Midbrain (tissue), 1 donor: ENCODE measurements at regions not wholly inside any gene's neighbourhood (a gene's known extent, or its start where the extent isn't known, plus 50 kb on each side); places are given as distances from the start of the nearest gene placed in this dataset.

Source experiments
- DNase-seq: peaks from one replicate; lab custom pipeline; 2025; lab: John Stamatoyannopoulos, UW

DNA sequence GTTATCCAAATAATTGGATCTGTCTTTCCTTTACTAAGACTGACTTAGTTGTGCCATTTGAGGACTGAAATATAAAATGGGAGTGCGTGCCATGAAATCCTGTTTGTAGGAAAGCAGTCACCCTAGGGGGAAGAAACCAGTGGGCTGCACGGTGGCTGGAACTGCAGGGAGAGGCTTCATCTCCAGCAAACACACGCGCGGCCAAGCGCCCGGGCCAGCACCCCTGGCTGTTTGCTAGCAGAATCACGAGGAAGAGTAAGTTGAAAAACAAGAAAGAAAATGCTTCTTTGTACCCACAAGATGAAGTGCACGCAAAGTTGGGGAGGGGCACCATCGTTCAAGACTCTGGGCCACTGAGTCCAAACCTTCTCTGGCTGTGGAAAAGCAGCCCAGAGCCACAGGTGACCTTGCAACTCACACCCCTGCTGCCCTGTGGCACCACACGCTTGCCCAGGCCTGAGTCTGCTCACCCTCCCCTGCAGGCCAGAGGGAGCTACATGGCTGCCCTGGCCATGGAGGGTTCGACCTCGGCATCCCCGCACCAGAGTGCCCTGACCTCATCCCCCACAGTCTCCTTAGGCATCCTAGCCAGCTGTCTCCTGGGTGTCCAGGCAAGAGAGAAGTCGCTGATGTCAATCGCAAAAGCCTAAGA is 55.2 kb downstream of the IRX2 start:
- no peak for DNase-seq

DNA sequence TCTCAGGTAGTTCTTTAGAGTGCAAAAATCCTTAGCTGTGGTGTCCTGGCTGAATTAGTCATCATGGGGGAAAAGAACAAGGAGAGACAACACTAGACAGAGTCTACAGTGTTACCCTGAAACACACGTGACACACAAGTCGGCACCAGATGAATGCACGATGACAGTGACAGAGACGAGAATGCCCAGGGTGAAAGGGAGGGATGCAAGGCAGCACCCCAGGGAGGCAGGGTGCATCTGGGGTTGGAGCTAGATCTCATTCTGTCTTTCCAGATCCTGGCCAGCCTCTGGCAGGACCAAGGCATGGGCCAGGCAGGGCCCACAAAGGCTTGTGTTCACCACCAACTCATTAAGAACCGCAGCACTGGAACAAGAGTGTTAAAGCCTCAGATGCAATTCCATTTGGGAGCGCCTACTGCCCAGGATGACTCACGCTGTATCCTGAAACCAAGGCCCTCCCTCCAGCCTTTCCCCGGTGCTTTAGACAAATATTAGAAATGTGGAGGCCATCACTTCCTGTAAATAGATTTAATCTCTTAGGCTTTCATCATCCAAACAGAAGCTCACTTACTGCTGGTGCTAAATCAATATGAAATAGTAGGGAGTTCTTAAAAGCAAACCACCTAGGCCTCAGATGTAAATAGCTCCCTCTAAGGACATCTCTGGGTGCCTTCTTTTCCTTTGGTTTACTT is 56.1 kb downstream of the IRX2 start:
- no peak for DNase-seq

DNA sequence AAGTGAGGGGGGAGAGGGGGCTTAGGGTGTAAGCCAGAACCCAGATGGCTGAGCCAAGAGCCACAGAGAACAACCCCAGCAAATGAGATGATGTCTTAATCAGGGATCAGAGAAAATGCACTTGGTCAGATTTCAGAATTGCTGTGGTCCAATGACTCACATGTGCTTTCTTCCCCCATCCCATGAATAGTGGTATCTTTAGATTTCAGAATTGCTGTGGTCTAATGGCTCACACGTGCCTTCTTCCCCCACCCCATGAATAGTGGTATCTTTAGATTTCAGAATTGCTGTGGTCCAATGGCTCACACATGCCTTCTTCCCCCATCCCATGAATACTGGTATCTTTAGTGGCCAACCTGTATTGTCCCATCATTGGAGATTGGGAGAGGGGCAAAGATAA is 59.9 kb downstream of the IRX2 start:
- DNase-seq = no peak

DNA sequence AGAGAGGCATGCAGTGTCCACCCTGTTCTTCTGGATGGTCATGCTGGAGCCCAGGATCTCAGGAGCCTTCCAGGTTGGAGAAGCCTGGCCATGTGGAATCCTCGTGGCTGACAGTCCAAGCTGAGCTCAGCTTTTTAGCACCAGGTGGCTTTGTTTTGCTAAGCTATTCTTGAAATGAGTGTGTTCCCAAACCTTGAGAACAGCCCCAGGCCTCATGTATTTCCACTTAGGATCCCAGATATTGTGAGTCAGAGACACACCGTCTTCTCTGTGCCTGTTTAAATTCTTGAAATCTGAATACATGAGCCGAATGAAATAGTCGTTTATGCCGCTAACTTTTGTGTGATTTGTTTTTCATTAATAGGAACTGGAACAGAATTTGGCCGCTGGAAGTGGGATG is 61.2 kb downstream of the IRX2 start:
- DNase-seq = no peak

DNA sequence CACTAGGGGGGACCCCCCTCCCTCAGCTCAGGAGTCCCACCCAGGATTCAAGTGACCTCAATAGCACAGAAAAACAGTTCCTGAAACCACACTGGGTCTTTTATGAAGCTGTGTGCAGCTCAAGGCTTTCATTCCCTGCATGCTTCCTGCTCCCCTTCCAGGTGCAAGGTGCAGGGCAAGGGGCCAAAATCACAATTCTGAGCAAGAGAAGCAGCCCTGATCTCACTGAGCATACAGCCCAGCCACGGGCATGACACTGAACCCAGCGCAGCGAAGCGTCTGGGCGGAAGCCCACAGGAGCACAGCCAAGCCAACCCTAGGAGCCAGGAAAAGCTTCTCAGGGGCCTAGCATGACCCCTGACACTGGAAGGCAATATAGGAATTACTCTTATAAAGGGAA is 62.9 kb downstream of the IRX2 start:
- no peak for DNase-seq

DNA sequence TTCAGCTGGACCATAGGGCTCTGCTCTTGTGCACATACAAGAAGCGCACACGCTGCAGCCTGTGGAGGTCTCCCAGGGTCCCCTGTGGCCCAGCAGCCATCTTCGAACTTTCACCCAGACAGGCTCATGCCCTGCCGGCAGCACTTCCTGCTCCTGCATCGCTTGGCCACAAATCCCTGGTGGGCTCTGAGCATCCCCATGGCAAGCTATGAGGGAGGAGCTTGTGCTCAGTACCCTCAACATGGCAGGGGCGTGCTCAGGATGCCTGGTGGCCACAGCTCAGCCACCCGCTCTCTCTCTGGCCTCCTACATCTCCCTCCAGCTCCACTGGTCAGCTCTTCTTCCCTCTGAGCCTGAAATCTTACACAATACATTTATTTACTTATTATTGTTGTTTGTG is 63.7 kb downstream of the IRX2 start:
- no peak for DNase-seq

DNA sequence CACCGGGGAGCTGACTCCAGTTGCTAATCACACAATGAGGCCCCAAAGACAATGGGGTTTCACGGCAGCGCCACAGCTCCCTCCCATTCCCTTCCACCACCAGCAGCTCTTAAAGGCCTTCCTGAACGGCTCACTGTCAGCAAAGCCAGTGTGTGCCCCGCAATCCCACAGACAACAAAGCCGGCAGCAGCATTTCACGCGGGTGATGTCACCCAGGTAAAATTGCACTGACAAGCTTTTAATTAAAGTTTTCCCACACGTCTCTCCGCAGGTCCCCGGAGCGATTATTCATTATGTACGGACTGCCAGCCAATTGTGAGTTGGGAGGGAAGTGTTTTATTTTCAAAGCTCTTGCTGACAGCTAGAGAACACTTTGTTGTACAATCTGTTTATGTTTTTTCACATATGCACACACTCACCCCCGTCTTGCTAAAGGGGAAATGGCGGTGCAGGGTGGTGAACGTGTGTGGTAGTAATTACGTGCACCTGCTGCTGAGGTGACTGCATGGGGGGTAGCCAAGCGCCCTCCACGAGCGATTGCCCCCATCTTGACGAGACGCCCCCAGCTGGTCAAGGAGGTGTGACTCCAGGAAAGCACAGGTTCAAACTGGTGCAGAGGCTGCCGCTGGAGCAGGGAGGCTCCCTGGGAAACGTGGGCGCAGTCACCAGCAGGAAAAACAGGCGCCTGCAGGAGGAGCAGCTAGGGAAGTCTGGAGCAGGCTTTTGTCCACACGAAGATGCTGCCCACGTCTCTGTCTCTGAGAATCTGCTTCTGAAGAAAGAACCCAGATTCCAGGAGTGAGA is 65.0 kb downstream of the IRX2 start:
- DNase-seq = no peak

DNA sequence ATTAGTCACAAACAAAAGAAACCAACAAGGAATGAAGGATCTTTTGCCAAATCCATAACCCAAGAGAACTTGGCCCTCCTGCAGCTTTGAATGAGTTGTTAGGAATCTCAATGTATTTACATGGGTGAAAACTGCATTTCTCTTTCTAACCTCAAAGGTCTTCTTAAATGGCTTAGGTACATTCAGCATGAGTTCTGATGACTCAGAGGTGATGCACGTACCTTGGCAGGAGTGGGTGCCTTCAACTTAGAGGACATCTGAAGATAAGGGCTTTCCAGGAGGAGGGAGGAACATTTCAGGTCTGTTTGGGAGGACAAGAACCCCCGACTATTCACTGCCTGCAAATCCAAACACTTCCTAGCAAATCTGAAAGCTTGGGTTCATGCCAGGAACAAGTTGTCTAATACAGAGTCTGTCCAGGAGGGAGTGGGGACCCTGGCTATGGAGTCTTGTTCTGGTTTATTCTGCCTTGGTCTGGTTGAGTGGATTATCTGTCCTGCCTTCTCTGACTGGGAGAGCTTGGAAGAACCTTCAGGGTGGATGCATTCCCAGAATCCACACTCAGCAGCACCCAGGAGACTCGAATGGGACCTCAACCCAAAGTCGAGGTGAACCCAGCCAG is 65.7 kb downstream of the IRX2 start:
- no peak for DNase-seq

DNA sequence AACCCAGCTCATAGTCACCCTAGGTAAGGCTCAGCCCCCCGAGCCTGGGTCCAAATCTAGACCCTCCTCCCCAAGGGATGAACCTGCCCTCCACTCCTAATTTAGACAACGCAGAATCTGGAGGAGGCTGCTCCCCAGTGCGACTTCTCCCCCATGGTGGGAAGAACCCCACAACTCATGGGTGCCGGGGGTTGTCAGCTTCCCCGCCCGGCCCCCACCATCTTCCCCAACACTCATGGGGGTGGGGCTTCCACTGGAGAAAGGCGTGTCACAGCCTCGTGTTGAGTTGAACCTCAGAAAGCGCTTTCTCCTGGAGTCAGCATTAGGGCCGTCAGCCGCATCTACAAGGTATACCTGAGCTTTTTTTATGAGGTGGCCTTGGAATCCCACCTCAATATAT is 66.9 kb downstream of the IRX2 start:
- no peak for DNase-seq

DNA sequence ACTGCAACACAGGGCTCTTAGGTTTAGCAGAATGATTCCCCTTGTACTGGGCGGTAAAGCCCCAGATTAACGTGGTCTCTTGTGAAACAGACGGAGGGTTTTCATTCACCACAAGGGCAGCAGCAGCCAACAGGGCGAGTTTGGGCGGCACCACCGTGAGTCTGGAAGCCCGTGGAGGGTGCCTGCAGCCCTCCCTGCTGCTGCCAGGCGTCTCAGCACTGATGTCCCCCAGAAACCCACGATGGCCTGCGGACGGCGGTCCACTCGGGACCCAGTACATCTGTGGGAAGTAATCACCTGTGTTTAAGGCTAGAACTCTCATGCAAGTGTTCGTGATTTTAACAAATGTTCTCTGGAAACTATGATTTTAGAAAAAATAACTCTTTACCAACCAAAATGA is 67.8 kb downstream of the IRX2 start:
- no peak for DNase-seq

DNA sequence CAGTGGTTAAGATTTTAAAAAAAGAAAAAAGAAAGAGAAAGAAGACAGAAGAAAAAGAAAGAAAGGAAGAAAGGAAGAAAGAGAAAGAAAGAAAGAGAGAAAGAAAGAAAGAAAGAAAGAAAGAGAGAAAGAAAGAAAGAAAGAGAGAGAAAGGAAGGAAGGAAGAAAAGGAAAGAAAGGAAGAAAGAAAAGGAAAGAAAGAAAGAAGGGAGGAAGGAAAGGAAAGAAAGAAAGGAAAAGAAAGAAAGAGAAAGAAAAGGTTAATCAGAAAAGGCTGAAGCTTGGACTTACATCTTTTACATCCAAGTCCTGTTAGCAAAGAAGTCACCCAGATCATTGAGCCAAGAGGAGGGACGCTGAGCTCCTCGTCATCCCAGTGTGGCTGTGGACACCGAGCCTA is 70.0 kb downstream of the IRX2 start:
- no peak for DNase-seq

DNA sequence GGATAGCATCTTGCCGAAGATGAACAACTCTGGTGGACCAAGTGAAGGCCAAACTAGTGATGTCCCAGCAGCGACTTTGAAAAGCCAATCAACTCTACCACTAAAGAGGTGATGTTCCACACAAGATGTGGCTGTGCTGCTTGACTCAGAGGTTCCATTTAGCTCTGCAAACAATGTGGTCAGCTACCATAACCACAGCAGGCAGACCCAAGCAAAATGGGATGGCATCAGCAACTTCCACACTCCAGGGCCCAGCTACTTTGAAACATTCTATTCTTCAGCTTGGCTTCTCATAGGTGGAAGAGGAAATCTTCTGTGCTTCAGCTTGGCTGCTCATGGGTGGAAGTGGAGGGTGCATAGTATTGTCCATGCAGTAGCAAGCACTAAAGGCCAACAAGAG is 70.5 kb downstream of the IRX2 start:
- no peak for DNase-seq

DNA sequence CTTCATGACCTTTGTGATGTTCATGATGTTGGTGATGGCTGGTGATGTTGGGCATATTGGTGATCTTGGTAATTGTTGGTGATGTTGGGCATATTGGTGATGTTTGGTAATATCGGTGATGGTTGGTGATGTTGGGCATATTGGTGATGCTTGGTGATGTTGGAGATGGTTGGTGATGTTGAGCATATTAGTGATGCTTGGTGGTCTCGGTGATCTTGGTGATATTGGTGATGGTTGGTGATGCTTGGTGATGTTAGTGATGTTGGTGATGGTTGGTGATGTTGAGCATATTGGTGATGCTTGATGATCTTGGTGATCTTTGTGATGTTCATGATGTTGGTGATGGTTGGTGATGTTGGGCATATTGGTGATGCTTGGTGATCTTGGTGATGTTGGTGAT is 73.8 kb downstream of the IRX2 start:
- no peak for DNase-seq

DNA sequence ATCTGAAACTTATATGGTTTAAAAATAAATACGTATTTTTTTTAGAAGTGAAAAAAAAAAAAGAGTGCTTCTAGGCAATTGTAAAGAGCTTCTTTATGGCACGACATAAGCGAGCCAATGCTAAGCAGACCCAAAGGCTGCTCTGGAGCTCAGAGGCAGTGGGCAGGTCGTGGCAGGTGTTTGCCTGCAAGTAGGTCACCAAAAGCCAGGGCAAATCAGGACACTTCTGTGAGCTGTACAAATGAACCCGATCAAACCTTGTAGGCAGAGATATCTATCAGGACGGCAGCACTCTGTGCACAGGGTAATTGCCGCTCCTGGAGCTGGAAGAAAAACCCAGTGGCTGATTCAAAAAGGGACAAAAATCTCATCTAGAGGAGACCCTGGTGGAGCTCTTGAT is 75.9 kb downstream of the IRX2 start:
- no peak for DNase-seq

DNA sequence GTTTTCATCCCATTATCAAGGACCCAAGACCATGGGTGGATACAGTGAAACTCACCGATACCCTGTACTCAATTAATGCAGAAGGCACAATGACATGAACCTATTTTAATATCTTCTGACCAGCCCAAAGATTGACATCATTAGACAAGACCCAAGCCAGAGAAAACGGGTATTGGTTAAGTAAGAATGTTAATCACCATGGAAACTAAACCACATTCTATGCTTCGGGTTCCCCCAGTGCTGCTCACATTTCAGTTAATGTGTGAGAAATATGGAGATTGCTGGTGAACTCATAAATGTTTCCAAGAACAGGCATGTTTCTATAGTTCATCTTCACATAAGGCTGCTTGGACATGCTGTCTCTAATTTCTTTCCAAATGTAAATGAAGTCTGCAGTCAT is 77.0 kb downstream of the IRX2 start:
- DNase-seq = no peak

DNA sequence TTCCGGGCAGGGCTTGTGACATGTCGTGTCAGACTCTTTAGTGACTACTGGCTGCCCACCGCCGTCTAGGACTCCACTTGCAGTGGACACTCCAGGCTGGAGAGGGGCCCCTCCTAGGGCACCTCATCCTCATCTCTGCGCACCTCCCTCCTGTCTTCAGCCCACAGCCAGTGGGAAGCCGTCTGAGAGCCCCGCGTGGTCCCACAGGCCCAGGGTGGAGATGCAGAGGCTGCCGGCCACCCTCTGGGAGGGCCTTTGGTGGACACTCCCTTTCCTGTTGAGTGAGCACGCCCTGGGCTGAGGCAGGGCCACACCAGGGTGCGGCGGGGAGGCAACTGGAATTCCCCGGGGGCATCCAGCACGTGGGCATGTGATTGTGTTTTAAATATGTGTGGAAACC is 80.5 kb downstream of the IRX2 start:
- no peak for DNase-seq

DNA sequence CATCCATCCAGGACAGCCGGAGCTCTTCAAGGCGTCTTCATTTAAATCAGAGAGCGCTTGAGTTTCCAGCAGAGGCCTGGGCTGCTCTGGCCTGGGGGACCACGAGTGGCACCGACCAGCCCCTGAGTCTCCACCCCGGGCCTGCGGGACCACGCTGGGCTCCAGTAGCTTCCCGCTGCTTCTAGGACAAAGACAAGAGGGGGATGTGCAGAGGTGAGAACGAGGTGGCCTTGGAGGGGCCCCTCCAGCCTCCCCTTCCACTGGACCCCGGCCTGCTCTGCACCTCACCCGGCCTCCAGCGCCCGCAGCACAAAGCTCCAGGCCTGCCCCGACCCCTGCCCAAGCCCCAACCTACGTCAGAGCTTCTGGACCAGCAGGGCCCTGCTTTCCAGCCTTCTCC is 81.6 kb downstream of the IRX2 start:
- no peak for DNase-seq

DNA sequence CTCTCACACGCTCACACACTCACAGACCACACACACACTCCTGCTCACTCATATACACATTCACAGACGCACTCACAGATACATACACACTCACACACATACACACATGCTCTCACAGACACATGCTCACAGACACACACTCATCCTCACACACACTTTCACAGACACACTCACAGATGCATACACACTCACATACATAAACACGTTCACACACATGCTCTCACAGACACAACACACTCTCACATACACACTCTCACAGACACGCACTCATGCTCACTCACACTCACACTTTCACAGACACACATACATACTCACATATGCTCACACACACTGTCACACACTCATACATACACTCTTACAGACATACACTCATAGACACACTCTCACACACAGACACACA is 82.2 kb downstream of the IRX2 start:
- no peak for DNase-seq

DNA sequence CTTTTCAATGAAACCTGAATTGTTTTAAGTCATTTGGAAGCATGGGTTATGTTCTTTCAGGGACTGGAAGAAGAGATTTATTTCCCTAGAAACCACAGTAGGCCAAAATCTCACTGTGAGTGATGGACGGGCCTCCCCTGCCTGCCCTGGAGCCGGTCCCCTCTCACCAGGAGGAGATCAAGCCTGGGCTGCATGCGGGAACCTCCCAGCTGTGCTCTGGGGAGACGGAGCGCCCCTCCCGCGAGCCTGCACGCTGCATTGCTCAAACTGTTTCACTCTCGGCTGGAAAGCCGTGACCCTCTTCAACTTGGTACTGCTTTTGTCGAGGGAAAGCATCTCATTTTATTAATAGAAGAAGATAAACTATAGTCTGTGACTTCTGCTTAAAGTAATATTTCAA is 85.4 kb downstream of the IRX2 start:
- no peak for DNase-seq

DNA sequence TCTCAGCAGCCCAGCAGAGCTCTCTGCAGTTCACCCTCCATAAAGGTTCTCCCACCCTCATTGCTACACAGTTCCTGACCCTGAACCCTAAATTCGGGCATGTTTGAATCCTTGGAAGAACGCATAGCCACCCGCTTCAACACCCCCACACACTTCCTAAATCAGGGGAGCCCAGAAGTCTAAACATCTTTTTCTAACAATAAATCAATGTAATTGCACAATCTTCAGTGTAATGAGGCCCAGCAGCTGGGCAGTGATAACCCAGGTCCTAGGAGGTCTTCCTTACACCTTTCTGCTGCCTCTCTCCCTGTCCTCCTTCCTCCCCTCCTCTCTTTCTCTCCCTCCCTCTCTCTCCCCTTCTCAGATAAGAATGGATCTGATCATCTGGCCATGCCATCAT is 88.0 kb downstream of the IRX2 start:
- DNase-seq = no peak

DNA sequence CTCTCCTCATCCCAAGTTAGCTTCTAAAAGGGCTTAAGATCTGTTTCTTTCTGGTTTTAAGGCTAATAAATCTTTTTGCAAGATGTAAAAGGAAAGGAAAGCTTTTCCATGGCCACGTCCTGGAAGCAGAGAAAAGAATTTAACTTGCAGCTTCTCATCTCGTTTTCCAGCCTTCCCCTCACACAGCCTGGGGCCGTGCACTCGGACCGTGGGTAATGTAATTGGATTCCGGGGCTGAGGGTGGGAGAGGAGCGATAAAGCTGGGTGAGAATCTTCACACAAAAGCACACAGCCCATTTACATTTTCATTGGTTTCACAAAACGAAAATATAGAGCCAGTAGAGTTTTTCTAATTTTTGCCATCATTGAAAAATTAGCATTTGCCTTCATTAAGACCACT is 91.2 kb downstream of the IRX2 start:
- DNase-seq = no peak

DNA sequence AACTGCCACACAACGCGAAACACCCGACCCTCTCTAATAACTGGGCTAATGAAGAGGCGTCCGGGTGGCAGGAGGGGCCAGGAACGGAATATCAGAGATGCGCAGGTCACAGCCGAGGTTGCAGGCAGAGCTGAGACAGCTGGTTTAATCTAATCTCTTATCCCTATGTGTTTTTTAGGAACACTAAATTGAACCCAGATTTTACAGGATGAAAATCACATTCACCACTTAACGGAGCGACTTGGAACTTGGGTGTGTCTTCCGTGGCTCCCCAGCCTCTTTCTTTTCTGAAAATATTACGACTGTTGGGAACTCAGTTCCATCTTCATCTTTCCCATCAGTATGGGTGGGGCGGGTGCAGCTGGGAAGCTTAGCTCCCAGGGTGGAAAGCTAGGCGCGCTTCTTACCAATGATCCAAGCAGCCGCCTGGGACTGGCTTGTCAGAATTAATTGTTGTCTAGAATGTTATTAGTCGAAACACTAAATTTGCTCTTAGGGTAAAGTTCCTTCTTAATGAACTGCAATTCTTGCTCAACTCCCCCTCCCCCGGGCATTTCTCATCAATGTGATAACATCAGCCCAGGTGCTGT is 92.5 kb downstream of the IRX2 start:
- no peak for DNase-seq

DNA sequence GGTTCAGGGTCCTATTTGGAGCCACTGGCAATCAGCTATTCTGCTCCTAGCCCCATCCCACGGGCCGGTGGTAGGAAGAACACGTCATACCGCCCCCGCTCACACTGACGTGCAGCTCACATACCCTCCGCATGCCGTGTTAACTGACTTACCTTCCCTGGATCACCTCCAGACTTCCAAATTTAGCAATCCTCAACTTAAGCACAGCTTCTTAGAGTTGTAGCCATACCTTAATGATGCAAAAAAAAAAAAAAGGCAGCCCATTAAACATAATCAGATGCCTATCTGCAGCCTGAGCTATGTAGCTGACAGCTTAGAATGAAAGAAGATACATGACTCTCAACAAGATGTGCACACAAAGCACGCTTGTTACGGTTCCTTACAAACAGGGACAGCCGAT is 93.0 kb downstream of the IRX2 start:
- DNase-seq = no peak
